HG02885 (cell line): ENCODE measurements at regions not wholly inside any gene's neighbourhood (a gene's known extent, or its start where the extent isn't known, plus 50 kb on each side); places are given as distances from the start of the nearest gene placed in this dataset.

Experiments used
- ATAC-seq: cut with Tn5 transposase; IDR thresholded peaks from one replicate; pipeline ENCODE4 v1.9.1; 2021; ENCODE audit warnings: mild to moderate bottlenecking; ENCODE audit not compliant: unreplicated experiment, poor library complexity

DNA sequence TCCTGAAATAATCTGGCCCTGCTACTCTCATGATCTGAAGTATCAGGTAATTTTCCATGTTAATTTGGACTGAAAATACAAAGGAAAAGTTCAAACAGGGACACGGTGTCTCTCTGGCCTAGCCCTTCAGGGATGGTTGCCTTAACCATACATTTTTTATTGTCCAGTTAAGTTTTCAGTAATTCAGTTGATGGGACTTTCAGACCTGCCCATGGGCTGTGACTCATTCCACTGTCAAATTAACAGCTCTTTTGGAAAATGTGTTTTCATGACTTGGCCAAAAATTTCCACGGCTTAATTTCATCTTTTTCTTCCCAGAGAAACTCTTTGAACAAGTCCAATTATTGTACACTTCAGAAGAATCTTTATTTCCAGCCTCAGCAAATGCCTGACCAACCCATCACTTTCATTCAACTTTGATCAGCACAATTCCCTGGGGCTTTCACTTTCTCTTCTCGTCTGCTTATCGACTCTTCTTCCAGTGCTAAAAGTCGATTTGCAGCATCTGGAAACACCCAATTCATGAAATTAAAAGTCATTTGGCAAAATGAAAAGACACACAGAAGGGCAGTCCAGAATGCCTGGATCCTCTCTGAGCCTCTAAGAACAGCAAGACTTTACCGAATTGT, 293.9 kb downstream of the RAB28 start:
- ATAC-seq: no peak

- no peak for ATAC-seq
Measured at GRCh38 chr4:13184199-13184598, 299.9 kb downstream of the RAB28 start.

GRCh38 chr4:13182133-13182532, 302.0 kb downstream of the RAB28 start:
- no peak for ATAC-seq

GRCh38 chr4:13181681-13182080, 302.5 kb downstream of the RAB28 start:
- no peak for ATAC-seq

DNA sequence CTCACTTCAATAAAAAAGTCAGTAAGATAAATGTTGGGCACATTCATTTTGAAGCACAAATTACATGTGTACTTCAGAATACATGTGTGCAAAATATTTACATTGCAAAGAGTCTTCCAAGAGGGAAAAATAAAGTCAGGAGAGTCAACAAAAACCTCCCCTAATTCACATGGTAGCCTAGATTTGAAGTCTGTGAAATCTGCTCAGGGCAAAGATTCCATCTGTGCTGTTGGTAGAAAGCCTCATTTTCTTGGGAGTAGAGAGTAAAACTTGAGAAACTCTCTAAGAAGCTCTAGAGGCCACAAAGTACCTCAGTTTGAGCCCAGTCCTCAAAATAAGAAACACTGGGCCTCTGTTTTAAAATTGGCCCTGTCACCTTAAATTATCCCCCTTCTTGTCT, 303.4 kb downstream of the RAB28 start:
- ATAC-seq: no peak

DNA sequence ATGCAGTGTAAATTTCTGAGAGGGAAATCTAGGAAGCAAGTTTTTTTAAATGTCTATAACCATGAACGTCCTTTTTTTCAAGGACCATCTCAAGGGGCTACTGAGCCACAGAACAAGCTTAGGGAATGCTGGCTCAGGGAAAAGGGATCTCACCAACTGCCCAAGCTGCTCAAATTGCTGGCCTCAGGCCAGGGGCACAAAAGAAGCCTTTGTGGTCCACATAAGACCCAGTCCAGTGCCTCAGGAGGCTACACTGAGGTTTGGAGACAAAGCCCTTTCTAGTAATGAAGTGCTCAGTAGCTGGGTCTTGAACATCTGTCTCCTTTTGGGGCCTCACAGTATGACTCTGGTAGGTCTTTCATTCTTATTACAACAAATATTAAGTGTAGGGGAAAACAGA, 305.5 kb downstream of the RAB28 start:
- ATAC-seq: no peak

DNA sequence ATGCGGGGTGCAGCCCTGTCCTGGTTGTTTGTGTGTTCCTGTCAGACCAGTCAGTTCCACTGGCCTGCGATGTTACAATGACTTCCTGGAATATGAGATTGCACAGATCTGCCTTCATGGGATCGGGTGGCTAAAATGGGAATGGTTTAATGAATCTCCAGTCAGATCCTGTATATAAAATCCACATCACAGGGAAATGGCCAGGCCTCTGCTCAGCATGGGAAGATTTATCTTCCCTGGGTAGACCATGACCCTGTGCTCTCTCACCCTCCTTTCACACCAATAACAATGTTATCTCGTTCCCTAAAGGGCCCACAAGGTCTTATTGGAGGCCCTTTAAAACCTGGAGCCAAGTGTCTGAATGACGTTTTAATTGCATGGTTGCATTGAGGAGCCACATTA, 307.4 kb downstream of the RAB28 start:
- ATAC-seq: no peak

DNA sequence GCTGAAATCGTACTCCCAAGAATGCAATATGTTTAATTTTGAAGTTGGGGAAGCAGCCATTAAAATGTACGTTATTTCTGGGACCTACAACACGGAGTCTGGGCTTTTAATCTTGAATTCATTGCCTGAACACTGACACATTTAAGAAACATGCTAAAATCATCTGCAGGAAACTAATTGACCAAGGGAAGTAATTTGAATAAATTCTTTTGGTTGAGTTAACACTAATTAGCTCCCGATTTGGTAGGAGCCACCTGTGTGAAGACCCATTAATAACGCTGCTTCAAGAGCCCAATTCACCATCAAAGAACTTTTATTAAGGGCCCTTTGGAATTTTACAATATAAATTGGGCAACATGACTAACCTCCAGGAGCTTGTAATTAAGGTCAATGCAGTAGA, 309.2 kb downstream of the RAB28 start:
- no peak for ATAC-seq

GRCh38 chr4:13174001-13174400, 310.1 kb downstream of the RAB28 start:
- no peak for ATAC-seq

DNA sequence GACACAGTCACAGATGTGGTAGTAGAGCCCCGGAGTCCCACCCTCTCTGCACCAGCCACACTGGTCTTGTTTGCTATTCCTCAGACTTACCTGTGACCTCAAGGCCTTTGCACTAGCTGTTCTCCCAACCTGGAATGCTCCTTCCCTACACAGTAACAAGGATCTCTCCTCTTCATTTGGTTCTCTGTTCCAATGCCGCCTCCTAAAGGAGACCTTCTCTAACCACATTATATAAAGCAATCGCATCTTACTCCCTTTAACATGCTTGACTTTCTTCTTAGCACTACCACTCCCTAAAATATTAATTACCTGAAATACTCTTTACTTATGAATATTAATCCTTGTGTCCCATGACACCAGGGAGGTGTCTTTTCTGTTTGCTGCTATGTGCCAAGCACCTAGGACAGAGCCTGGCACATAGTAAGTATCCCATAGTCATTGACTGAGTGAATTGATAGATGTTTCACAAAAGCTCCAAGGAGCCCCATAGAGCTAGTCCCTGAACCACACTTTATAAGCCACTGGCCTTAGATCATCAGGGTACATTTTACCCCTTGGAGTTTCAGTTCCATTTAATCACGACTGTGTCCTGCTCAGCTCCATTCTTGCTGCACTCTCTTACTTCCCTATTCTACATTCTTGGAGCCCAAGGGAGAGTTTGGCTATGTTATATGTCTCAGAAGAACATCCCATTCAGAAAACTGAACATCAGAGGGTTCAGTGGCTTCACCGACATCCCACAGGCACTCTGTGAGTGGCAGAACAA, 312.7 kb downstream of the RAB28 start:
- no peak for ATAC-seq

GRCh38 chr4:13169731-13170525, 314.2 kb downstream of the RAB28 start:
- ATAC-seq: no peak

- no peak for ATAC-seq
Measured at GRCh38 chr4:13168326-13168725, 315.8 kb downstream of the RAB28 start.

- no peak for ATAC-seq
Measured at GRCh38 chr4:13166214-13166613, 317.9 kb downstream of the RAB28 start.

GRCh38 chr4:13164783-13165331, 319.3 kb downstream of the RAB28 start:
- no peak for ATAC-seq

- ATAC-seq: no peak
Measured at GRCh38 chr4:13162886-13163285, 321.3 kb downstream of the RAB28 start.

DNA sequence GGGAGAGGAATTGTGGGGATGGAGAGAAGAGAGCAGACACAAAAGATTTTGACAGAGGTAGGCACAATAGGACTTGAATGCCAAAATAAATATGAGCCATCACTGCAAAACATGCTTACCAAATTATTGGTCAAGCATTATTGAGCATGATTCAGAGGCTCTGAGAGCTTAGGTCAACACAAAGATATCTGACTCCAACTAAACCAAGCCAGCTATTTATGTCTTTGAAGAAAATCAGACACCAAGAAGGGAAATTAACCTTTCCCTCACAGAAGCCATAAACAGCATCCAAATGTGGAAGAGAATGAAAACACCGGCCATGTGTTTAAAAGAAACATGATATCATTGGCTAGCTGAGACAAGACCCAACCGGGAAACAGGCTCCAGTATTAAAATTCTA, 323.2 kb downstream of the RAB28 start:
- ATAC-seq: no peak

GRCh38 chr4:13159041-13159620, 325.0 kb downstream of the RAB28 start:
- ATAC-seq: no peak

- ATAC-seq: no peak
Measured at GRCh38 chr4:13151194-13151593, 332.9 kb downstream of the RAB28 start.

DNA sequence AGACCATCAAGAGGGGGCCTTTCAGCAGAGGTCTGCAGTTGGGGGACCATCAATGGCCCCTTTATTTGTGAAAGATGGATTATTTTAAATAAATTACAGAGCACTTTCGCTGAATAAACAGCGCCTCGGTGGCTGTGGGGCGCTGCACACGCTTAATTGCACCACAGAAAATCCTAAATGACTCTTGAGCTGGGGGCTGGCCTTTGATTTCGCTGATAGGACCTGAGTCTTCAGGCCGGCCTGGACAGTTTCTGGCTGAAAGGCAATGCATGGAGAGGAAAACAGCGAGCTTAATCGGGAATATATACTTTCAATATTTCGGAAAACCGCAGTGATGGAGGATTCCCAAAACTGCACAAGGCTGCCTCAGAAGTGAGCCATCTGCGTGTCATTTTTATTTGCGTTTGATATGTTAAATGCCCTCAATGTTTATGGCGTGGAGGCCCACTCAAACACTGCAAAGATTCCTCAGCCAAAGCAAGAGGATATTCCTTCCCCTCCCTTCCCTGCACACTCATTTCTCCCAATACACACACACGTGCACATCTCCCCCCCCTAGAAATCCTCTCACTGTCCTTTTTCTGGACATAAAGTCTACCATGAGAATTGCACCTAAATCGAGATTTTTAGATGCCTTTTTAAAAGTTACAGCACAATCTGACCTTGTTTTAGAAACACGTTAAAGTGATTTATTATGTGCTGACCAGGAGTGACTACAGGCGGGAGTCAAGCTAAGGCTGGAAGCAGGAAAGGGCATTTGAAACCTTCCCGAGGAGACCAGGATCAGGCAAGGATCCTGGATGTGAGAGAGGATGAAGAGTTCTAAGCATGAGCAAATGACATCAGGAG, 340.7 kb downstream of the RAB28 start:
- no peak for ATAC-seq

DNA sequence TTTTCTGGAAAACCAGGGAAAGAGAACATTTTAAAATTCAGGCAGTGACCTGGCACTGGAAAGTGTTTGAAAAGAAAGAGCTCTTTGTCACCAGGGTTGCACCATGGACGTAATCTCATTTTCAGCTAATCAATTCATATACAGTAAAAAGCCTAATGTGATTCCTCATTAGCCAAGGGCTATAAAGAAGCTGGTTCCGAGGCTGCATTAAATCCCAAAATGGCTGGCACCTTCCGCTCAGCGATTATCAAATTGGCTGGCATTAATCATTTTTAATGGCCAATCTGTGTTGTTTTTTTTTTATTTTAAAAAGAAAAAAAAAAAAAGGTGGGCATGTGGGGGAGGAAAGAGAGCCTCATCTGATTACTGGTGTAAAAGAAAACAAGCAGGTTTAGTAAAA, 341.4 kb downstream of the RAB28 start:
- ATAC-seq: no peak
